Neural cell (in vitro differentiated cells): ENCODE measurements at regions not wholly inside any gene's neighbourhood (a gene's known extent, or its start where the extent isn't known, plus 50 kb on each side); places are given as distances from the start of the nearest gene placed in this dataset.

Source experiments
- H2AFZ ChIP-seq: fragments of 200-600, 300-800 bp; sonication (generic), shearing (Covaris generic); 2 replicates; pipeline ENCODE4 v1.6.0; 2014; ENCODE audit warnings: low read depth, mild to moderate bottlenecking, antibody characterized with exemption, low read length, moderate library complexity
- H3F3A ChIP-seq: fragments of 200-600 bp; shearing (Covaris generic); 2 replicates; pipeline ENCODE4 v1.6.1; 2016; ENCODE audit warnings: mild to moderate bottlenecking, moderate library complexity, mixed read lengths, antibody characterized with exemption, low read length; ENCODE audit not compliant: insufficient read depth, poor library complexity, severe bottlenecking
- H3K27ac ChIP-seq: fragments of 200-600, 300-800 bp; sonication (generic), shearing (Covaris generic); 2 replicates; pipeline ENCODE4 v1.5.1; 2014; ENCODE audit warnings: mild to moderate bottlenecking, low read length, moderate library complexity
- H3K27me3 ChIP-seq: fragments of 300-800, 200-600 bp; sonication (generic), shearing (Covaris generic); 2 replicates; pipeline ENCODE4 v1.6.0; 2014; ENCODE audit warnings: mild to moderate bottlenecking, low read depth, low read length, moderate library complexity; ENCODE audit not compliant: insufficient read depth
- H3K36me3 ChIP-seq: fragments of 300-800, 200-600 bp; sonication (generic), shearing (Covaris generic); 2 replicates; pipeline ENCODE4 v1.5.1; 2014; ENCODE audit warnings: mild to moderate bottlenecking, antibody characterized with exemption, low read length, moderate library complexity; ENCODE audit not compliant: insufficient read depth
- H3K4me2 ChIP-seq: fragments of 300-800, 200-600 bp; sonication (generic), shearing (Covaris generic); 2 replicates; pipeline ENCODE4 v1.6.0; 2014; ENCODE audit warnings: mild to moderate bottlenecking, low read length
- H3K4me3 ChIP-seq: fragments of 300-800, 200-600 bp; sonication (generic), shearing (Covaris generic); 2 replicates; pipeline ENCODE4 v1.5.1; 2014; ENCODE audit warnings: mild to moderate bottlenecking, low read length, moderate library complexity
- H3K79me2 ChIP-seq: fragments of 200-600 bp; shearing (Covaris generic); replicated peaks from 2 replicates; pipeline ENCODE4 v1.6.0; 2014; ENCODE audit warnings: mild to moderate bottlenecking, low read length, moderate library complexity; ENCODE audit not compliant: insufficient read depth
- H3K9ac ChIP-seq: fragments of 300-800, 200-600 bp; sonication (generic), shearing (Covaris generic); 2 replicates; pipeline ENCODE4 v1.6.1; 2016; ENCODE audit warnings: mild to moderate bottlenecking, low read length, mixed read lengths
- H3K9me2 ChIP-seq: fragments of 200-600 bp; shearing (Covaris generic); 2 replicates; pipeline ENCODE4 v1.6.1; 2016; ENCODE audit warnings: mild to moderate bottlenecking, low read length, mixed read lengths; ENCODE audit not compliant: insufficient read depth
- H3K9me3 ChIP-seq: fragments of 200-600, 300-800 bp; sonication (generic), shearing (Covaris generic); 2 replicates; pipeline ENCODE4 v1.6.1; 2016; ENCODE audit warnings: mild to moderate bottlenecking, mixed run types, low read length, moderate library complexity, mixed read lengths
- H4K20me1 ChIP-seq: fragments of 200-600 bp; shearing (Covaris generic); 2 replicates; pipeline ENCODE4 v1.6.1; 2016; ENCODE audit warnings: mild to moderate bottlenecking, mixed run types; ENCODE audit not compliant: insufficient read depth
- CTCF ChIP-seq: fragments of 450-650 bp; IDR thresholded peaks from 2 replicates; pipeline ENCODE4 v1.5.1; 2014; ENCODE audit warnings: antibody characterized with exemption, mild to moderate bottlenecking, moderate library complexity; ENCODE audit not compliant: poor library complexity, severe bottlenecking
- EZH2 ChIP-seq: fragments of 200-600, 300-800 bp; shearing (Covaris generic), sonication (generic); IDR thresholded peaks from 2 replicates; pipeline ENCODE4 v1.6.1; 2014; ENCODE audit warnings: antibody characterized with exemption, low read length, borderline replicate concordance, mild to moderate bottlenecking; ENCODE audit not compliant: insufficient read depth, poor library complexity, severe bottlenecking
- RAD21 ChIP-seq: fragments of 450-650 bp; conservative IDR thresholded peaks from 2 replicates; pipeline ENCODE4 v1.6.1; 2014; ENCODE audit warnings: antibody characterized with exemption, mild to moderate bottlenecking, moderate library complexity
- SMC3 ChIP-seq: fragments of 450-650 bp; conservative IDR thresholded peaks from 2 replicates; pipeline ENCODE4 v1.6.1; 2014; ENCODE audit warnings: antibody characterized with exemption, mild to moderate bottlenecking, moderate library complexity; ENCODE audit not compliant: poor library complexity
- TAF1 ChIP-seq: IDR thresholded peaks from 2 replicates; pipeline ENCODE4 v1.6.1; 2012; ENCODE audit warnings: low read depth
- TF ChIP-seq, protein P1 (sequence below): IDR thresholded peaks from 2 replicates; pipeline ENCODE4 v1.6.1; 2012; ENCODE audit warnings: borderline replicate concordance

- Histone ChIP-seq H3K27ac (no peak overlapping the region), H3K9me2 (no peaks in the 10 kb centered on the region), H2AFZ (no peak overlapping the region), H3K79me2 (no peaks in the 10 kb centered on the region), H3K4me3 (no peak overlapping the region), H3K27me3 (no peaks in the 10 kb centered on the region), H3F3A (no peaks in the 10 kb centered on the region), H3K36me3 (no peaks in the 10 kb centered on the region), H3K9ac (no peak overlapping the region), H4K20me1 (no peaks in the 10 kb centered on the region), H3K4me2 (no peak overlapping the region), H3K9me3 (no peaks in the 10 kb centered on the region)
- TF ChIP-seq, protein P1, sequence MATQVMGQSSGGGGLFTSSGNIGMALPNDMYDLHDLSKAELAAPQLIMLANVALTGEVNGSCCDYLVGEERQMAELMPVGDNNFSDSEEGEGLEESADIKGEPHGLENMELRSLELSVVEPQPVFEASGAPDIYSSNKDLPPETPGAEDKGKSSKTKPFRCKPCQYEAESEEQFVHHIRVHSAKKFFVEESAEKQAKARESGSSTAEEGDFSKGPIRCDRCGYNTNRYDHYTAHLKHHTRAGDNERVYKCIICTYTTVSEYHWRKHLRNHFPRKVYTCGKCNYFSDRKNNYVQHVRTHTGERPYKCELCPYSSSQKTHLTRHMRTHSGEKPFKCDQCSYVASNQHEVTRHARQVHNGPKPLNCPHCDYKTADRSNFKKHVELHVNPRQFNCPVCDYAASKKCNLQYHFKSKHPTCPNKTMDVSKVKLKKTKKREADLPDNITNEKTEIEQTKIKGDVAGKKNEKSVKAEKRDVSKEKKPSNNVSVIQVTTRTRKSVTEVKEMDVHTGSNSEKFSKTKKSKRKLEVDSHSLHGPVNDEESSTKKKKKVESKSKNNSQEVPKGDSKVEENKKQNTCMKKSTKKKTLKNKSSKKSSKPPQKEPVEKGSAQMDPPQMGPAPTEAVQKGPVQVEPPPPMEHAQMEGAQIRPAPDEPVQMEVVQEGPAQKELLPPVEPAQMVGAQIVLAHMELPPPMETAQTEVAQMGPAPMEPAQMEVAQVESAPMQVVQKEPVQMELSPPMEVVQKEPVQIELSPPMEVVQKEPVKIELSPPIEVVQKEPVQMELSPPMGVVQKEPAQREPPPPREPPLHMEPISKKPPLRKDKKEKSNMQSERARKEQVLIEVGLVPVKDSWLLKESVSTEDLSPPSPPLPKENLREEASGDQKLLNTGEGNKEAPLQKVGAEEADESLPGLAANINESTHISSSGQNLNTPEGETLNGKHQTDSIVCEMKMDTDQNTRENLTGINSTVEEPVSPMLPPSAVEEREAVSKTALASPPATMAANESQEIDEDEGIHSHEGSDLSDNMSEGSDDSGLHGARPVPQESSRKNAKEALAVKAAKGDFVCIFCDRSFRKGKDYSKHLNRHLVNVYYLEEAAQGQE = no peak
- no peak for TF ChIP-seq CTCF
Observed at GRCh38 chr6:48774276-48774675, 663.3 kb upstream of the PTCHD4 start.

GRCh38 chr6:48766349-48766748 lies 655.4 kb upstream of the PTCHD4 start:
- Histone ChIP-seq H4K20me1 (no peaks in the 10 kb centered on the region), H2AFZ (no peak overlapping the region), H3K4me3 (no peak overlapping the region), H3K9ac (no peak overlapping the region), H3K79me2 (no peaks in the 10 kb centered on the region), H3K36me3 (no peaks in the 10 kb centered on the region), H3K27ac (no peak overlapping the region), H3F3A (no peaks in the 10 kb centered on the region), H3K9me3 (no peaks in the 10 kb centered on the region), H3K27me3 (no peaks in the 10 kb centered on the region), H3K4me2 (no peak overlapping the region), H3K9me2 (no peaks in the 10 kb centered on the region)
- TF ChIP-seq EZH2 = no peak
- no peak for TF ChIP-seq RAD21

DNA sequence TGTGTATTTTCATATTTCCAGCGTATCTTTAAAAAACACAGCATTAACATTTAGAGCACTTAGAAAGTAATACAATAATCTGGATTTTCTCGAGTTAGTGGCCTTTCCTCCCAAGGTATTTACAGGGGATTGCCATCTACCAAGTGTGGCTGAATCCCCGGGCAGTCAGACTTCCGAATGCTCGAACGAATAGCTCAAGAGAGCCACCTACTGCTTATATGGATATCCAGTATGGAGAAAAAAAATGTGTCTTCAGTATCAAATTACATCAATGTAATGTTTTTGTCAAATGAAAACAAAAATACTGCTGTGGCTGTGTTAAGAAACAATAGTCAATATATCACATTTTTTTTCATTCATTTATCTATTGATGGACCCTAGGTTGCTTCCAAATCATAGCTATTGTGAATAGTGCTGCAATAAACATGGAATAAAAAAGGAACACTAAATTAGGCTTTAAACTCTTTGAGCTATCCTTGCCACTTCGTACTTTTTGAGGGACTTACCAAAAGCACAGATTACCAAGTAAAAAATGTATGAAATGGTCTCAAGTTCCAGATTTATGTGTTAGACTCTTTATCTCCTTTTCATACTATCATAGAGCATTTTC lies 654.5 kb upstream of the PTCHD4 start:
- no peak overlapping the region for H3K9ac ChIP-seq
- no peaks in the 10 kb centered on the region for H3K27me3 ChIP-seq
- no peaks in the 10 kb centered on the region for H3F3A ChIP-seq
- no peak overlapping the region for H2AFZ ChIP-seq
- H3K4me3 ChIP-seq = no peak overlapping the region
- no peaks in the 10 kb centered on the region for H3K36me3 ChIP-seq
- H3K27ac ChIP-seq = peak overlapping the region; percentile 41
- H3K9me2 ChIP-seq = no peaks in the 10 kb centered on the region
- TF ChIP-seq CTCF (peak; percentile 84), SMC3 (peak; percentile 92), TAF1 (no peak), RAD21 (peak; percentile 91)
- no peak overlapping the region for H3K4me2 ChIP-seq
- no peaks in the 10 kb centered on the region for H4K20me1 ChIP-seq
- H3K9me3 ChIP-seq = no peaks in the 10 kb centered on the region
- no peaks in the 10 kb centered on the region for H3K79me2 ChIP-seq
